GM06990 (cell line): ENCODE measurements at regions not wholly inside any gene's neighbourhood (a gene's known extent, or its start where the extent isn't known, plus 50 kb on each side); places are given as distances from the start of the nearest gene placed in this dataset.

Source experiments
- DNase-seq: peaks from one replicate; pipeline ENCODE4 v3.0.0-alpha.2; 2011; ENCODE audit not compliant: insufficient read length; ENCODE audit errors: extremely low read depth
- H3K27me3 ChIP-seq: replicated peaks from 2 replicates; pipeline ENCODE4 v1.6.0; 2011; ENCODE audit warnings: low read length; ENCODE audit not compliant: control insufficient read depth, insufficient read depth
- H3K36me3 ChIP-seq: 2 replicates; pipeline ENCODE4 v1.5.1; 2011; ENCODE audit warnings: low read length; ENCODE audit not compliant: control insufficient read depth, insufficient read depth
- H3K4me3 ChIP-seq: replicated peaks from 2 replicates; pipeline ENCODE4 v1.5.1; 2011; ENCODE audit warnings: low read depth, mild to moderate bottlenecking, control low read depth, low read length
- TF ChIP-seq, protein P1 (sequence below): IDR thresholded peaks from 2 replicates; pipeline ENCODE4 v1.5.1; 2011; ENCODE audit warnings: low read length, control low read depth, mild to moderate bottlenecking, inconsistent platforms; ENCODE audit not compliant: insufficient read depth, poor library complexity, severe bottlenecking

- no peak overlapping the region for H3K4me3 ChIP-seq
- H3K27me3 ChIP-seq = no peaks in the 10 kb centered on the region; the same call in 1 of the 2 replicates
- TF ChIP-seq, protein P1, sequence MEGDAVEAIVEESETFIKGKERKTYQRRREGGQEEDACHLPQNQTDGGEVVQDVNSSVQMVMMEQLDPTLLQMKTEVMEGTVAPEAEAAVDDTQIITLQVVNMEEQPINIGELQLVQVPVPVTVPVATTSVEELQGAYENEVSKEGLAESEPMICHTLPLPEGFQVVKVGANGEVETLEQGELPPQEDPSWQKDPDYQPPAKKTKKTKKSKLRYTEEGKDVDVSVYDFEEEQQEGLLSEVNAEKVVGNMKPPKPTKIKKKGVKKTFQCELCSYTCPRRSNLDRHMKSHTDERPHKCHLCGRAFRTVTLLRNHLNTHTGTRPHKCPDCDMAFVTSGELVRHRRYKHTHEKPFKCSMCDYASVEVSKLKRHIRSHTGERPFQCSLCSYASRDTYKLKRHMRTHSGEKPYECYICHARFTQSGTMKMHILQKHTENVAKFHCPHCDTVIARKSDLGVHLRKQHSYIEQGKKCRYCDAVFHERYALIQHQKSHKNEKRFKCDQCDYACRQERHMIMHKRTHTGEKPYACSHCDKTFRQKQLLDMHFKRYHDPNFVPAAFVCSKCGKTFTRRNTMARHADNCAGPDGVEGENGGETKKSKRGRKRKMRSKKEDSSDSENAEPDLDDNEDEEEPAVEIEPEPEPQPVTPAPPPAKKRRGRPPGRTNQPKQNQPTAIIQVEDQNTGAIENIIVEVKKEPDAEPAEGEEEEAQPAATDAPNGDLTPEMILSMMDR = no peak
- no peak for DNase-seq
- H3K36me3 ChIP-seq = no peaks in the 10 kb centered on the region
These were observed 297.5 kb downstream of the CLIC5 start for GRCh38 chr6:45718131-45718530.

- no peaks in the 10 kb centered on the region for H3K36me3 ChIP-seq
- no peaks in the 10 kb centered on the region; the same call in 1 of the 2 replicates for H3K27me3 ChIP-seq
- TF ChIP-seq, protein P1 = no peak
- H3K4me3 ChIP-seq = no peak overlapping the region
- DNase-seq = no peak
These were observed 297.9 kb downstream of the CLIC5 start for GRCh38 chr6:45717715-45718114.

GRCh38 chr6:45717027-45717426, 298.6 kb downstream of the CLIC5 start:
- no peaks in the 10 kb centered on the region for H3K36me3 ChIP-seq
- TF ChIP-seq, protein P1 = no peak
- no peaks in the 10 kb centered on the region; the same call in 1 of the 2 replicates for H3K27me3 ChIP-seq
- no peak overlapping the region for H3K4me3 ChIP-seq
- no peak for DNase-seq

DNA sequence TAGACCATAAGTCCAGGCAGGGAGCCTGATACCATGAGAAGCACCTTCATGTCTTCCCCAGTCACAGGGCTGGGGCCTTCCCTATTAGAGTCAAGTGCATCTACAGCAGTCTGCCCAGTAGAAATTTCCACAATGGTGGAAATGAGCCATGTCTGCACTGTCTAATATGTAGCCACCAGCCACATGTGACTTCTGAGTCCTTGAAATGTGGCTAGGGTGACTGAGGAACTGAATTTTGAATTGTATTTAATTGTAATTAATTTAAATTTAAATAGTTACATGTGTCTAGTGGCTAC, 300.2 kb downstream of the CLIC5 start:
- no peaks in the 10 kb centered on the region for H3K36me3 ChIP-seq
- H3K27me3 ChIP-seq = no peaks in the 10 kb centered on the region
- DNase-seq = no peak
- TF ChIP-seq, protein P1 = no peak
- H3K4me3 ChIP-seq = no peak overlapping the region

- TF ChIP-seq, protein P1 = peak; percentile 71
- Histone ChIP-seq H3K36me3 (no peaks in the 10 kb centered on the region), H3K4me3 (no peak overlapping the region), H3K27me3 (no peaks in the 10 kb centered on the region)
- no peak for DNase-seq
These were observed 300.7 kb downstream of the CLIC5 start for GRCh38 chr6:45714741-45715507.

DNA sequence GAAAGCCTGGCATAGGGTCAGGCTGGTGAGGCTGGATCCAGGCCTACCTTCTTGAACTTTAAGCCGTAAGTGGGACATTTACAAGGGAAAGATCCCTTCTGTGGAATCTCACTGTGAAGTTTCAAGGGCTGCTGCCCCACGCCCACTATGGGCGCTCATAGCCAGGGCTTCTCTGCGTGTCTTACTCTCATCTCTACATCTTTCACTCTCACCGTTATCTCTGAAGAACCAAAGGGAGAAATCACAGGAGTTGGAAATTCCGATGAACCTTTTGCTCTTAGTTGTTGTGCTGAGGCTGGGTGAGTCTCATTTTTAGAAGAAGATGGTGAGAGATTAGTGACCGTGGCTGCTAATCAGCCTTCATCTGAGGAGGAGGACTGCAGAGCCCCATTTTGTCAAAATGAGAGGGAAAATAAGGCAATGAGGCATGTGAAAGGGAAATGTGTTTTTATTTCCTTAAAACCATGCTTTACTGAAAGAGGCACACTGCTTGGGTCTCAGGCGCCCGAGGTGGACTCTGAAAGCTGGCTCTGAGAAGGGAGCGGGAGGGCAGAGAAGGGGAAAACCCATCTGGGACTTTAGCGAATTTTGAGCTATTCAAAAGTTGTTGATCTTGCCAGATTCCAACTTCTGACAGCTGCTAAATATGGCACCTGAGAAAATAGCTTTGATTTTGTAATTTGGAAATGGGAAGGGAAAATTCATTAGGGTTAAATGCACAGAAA, 301.5 kb downstream of the CLIC5 start:
- Histone ChIP-seq H3K27me3 (no peaks in the 10 kb centered on the region), H3K4me3 (no peak overlapping the region), H3K36me3 (no peaks in the 10 kb centered on the region)
- TF ChIP-seq, protein P1 = no peak
- no peak for DNase-seq
